ENCODE measurements at regions not wholly inside any gene's neighbourhood (a gene's known extent, or its start where the extent isn't known, plus 50 kb on each side); places are given as distances from the start of the nearest gene placed in this dataset.

DNA sequence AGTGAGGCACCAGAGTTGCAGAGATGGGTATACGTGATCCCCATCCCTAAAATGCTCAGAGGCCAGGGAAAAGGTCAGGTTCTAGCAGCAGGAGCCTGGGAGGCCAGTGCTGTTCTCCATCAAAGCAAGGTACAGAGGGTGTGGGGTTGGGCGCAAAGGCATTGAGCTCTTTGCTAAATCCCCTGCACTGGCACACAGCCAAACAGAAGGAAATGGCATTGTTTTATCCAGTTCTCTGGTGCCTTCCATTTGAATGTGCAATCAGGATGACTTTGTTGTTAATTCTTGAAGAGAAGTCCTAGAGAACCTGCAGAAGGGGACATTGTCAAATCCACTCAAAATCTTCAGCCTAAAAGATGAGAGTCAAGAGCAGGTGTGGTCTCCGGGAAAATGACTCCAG is 111.3 kb upstream of the CHST15 start:
- no peaks in the 10 kb centered on the region for H3K4me1 Mint-ChIP-seq
- no peak overlapping the region for H3K27ac ChIP-seq (ENCODE audit: low read depth, low read length)
- no peaks in the 10 kb centered on the region for H3K27me3 ChIP-seq (ENCODE audit: control insufficient read depth, insufficient read depth, low read length, poor library complexity, severe bottlenecking)
- no peaks in the 10 kb centered on the region for H3K9me3 ChIP-seq (ENCODE audit: control insufficient read depth, low read length)
- no peak overlapping the region for H3K9ac ChIP-seq (ENCODE audit: extremely low read depth, low read length, poor library complexity, severe bottlenecking)
- H3K36me3 ChIP-seq (ENCODE audit: control insufficient read depth, insufficient read depth, low read length): no peaks in the 10 kb centered on the region
- H3K36me3 Mint-ChIP-seq (ENCODE audit: low read depth): no peaks in the 10 kb centered on the region
- 96 to 100% methylated on average over 2 to 3 of the region's 3 CpGs for WGBS, 2 experiments (ENCODE audit: insufficient coverage in 1 of 2, insufficient read length in 1 of 2)
- H3K27me3 Mint-ChIP-seq (ENCODE audit: insufficient read depth): peaks cover 3% of the 10 kb centered on the region
- H3K4me1 ChIP-seq (ENCODE audit: control insufficient read depth, insufficient read depth, low read length): no peaks in the 10 kb centered on the region
- no peak overlapping the region for H3K4me3 ChIP-seq (ENCODE audit: low read length)
- H3K27ac Mint-ChIP-seq: no peak overlapping the region
- no peak for TF ChIP-seq CTCF (conservative IDR thresholded peaks at IDR 0.05)
- no peak overlapping the region for H3K4me3 Mint-ChIP-seq
- no peak for DNase-seq
- peaks cover 5% of the 10 kb centered on the region for H3K9me3 Mint-ChIP-seq

- no peaks in the 10 kb centered on the region for H3K27me3 ChIP-seq (ENCODE audit: control insufficient read depth, insufficient read depth, low read length, poor library complexity, severe bottlenecking)
- no peaks in the 10 kb centered on the region for H3K36me3 ChIP-seq (ENCODE audit: control insufficient read depth, insufficient read depth, low read length)
- WGBS, 2 experiments (ENCODE audit: insufficient coverage in 1 of 2, insufficient read length in 1 of 2): 90 to 98% methylated on average over 4 of the region's 4 CpGs
- H3K27me3 Mint-ChIP-seq (ENCODE audit: insufficient read depth): no peaks in the 10 kb centered on the region
- no peaks in the 10 kb centered on the region for H3K36me3 Mint-ChIP-seq (ENCODE audit: low read depth)
- no peak overlapping the region for H3K4me3 Mint-ChIP-seq
- TF ChIP-seq CTCF (conservative IDR thresholded peaks at IDR 0.05): no peak
- DNase-seq: peak; percentile 14
- no peaks in the 10 kb centered on the region for H3K9me3 ChIP-seq (ENCODE audit: control insufficient read depth, low read length)
- no peak overlapping the region for H3K27ac Mint-ChIP-seq
- H3K27ac ChIP-seq (ENCODE audit: low read depth, low read length): no peak overlapping the region
- no peaks in the 10 kb centered on the region for H3K4me1 Mint-ChIP-seq
- H3K9me3 Mint-ChIP-seq: no peaks in the 10 kb centered on the region
- no peak overlapping the region for H3K4me3 ChIP-seq (ENCODE audit: low read length)
- no peak overlapping the region for H3K9ac ChIP-seq (ENCODE audit: extremely low read depth, low read length, poor library complexity, severe bottlenecking)
- no peaks in the 10 kb centered on the region for H3K4me1 ChIP-seq (ENCODE audit: control insufficient read depth, insufficient read depth, low read length)
Measured at GRCh38 chr10:124200011-124200410, 106.6 kb upstream of the CHST15 start.

DNA sequence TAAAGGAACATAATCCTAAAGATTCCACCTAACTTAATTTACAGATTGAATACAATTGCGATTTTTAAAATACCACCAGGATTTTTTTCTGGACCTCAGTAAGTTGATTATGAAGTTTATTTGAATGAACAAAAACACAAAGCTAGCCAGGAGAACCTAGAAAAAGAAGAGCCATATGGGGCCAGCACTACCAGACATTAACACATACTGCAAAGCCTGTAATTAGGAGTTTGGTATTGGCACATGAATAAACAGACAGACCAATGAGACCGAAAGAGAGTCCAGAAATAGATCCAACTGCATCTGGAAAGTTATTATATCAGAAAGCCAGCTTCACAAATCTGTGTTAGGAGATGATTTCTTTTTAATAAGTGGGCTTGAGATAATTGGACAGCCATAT is 105.5 kb upstream of the CHST15 start:
- Mint-ChIP-seq H3K9me3 (peaks cover 1% of the 10 kb centered on the region), H3K36me3 (ENCODE audit: low read depth) (no peaks in the 10 kb centered on the region), H3K27me3 (ENCODE audit: insufficient read depth) (no peaks in the 10 kb centered on the region), H3K27ac (no peak overlapping the region), H3K4me1 (no peaks in the 10 kb centered on the region), H3K4me3 (no peak overlapping the region)
- 88% methylated on average over 1 of the region's 2 CpGs for WGBS, 2 experiments (ENCODE audit: insufficient coverage in 1 of 2, insufficient read length in 1 of 2)
- no peaks in the 10 kb centered on the region for H3K36me3 ChIP-seq (ENCODE audit: control insufficient read depth, insufficient read depth, low read length)
- TF ChIP-seq CTCF (conservative IDR thresholded peaks at IDR 0.05): no peak
- H3K4me1 ChIP-seq (ENCODE audit: control insufficient read depth, insufficient read depth, low read length): no peaks in the 10 kb centered on the region
- H3K9ac ChIP-seq (ENCODE audit: extremely low read depth, low read length, poor library complexity, severe bottlenecking): no peak overlapping the region
- no peaks in the 10 kb centered on the region for H3K27me3 ChIP-seq (ENCODE audit: control insufficient read depth, insufficient read depth, low read length, poor library complexity, severe bottlenecking)
- DNase-seq: no peak
- H3K9me3 ChIP-seq (ENCODE audit: control insufficient read depth, low read length): no peaks in the 10 kb centered on the region
- no peak overlapping the region for H3K27ac ChIP-seq (ENCODE audit: low read depth, low read length)
- H3K4me3 ChIP-seq (ENCODE audit: low read length): no peak overlapping the region
